Activated T-cell treated with anti-CD3 and anti-CD28 coated beads, Interleukin-2, amount 50 U/mL, for 4 hours (primary cell): ENCODE measurements at regions not wholly inside any gene's neighbourhood (a gene's known extent, or its start where the extent isn't known, plus 50 kb on each side); places are given as distances from the start of the nearest gene placed in this dataset.

Experiments
- ATAC-seq, 2 donors: fragments of 200-7000 bp; cut with Tn5 transposase; one replicate each; pipeline ENCODE4 v1.10.0; 2021
- DNase-seq: peaks from one replicate; pipeline ENCODE4 v3.0.0-alpha.2; 2020
- H3K27me3 Mint-ChIP-seq: one replicate; pipeline ENCODE4 v1.8.0; 2021; ENCODE audit warnings: low read depth, mixed read lengths
- H3K36me3 Mint-ChIP-seq: one replicate; pipeline ENCODE4 v1.8.0; 2022; ENCODE audit warnings: mixed read lengths; ENCODE audit not compliant: insufficient read depth
- H3K4me1 Mint-ChIP-seq: one replicate; pipeline ENCODE4 v1.8.0; 2021; ENCODE audit warnings: low read depth, mixed read lengths
- H3K4me3 Mint-ChIP-seq: one replicate; pipeline ENCODE4 v1.8.0; 2021; ENCODE audit warnings: mild to moderate bottlenecking, moderate library complexity, mixed read lengths
- H3K9me3 Mint-ChIP-seq: one replicate; pipeline ENCODE4 v1.8.0; 2021; ENCODE audit warnings: mixed read lengths

GRCh38 chr1:80917826-80918225 is 882.9 kb upstream of the ADGRL2 start:
- no peak for ATAC-seq
- Mint-ChIP-seq H3K36me3 (no peaks in the 10 kb centered on the region), H3K27me3 (no peaks in the 10 kb centered on the region), H3K4me1 (no peaks in the 10 kb centered on the region), H3K9me3 (peaks cover 12% of the 10 kb centered on the region), H3K4me3 (no peak overlapping the region)
- DNase-seq = no peak

- no peak overlapping the region for H3K4me3 Mint-ChIP-seq
- no peaks in the 10 kb centered on the region for H3K36me3 Mint-ChIP-seq
- H3K9me3 Mint-ChIP-seq = peaks cover 8% of the 10 kb centered on the region
Observed at GRCh38 chr1:80917225-80917624, 883.5 kb upstream of the ADGRL2 start.

GRCh38 chr1:80915491-80915890 is 885.2 kb upstream of the ADGRL2 start:
- Mint-ChIP-seq H3K27me3 (no peaks in the 10 kb centered on the region), H3K4me3 (no peak overlapping the region), H3K9me3 (peaks cover 9% of the 10 kb centered on the region), H3K4me1 (no peaks in the 10 kb centered on the region), H3K36me3 (no peaks in the 10 kb centered on the region)
- no peak for DNase-seq
- ATAC-seq = no peak

More at GRCh38 chr1:80917225-80917624, 883.5 kb upstream of the ADGRL2 start:
- no peak for DNase-seq
- no peak for ATAC-seq
- Mint-ChIP-seq H3K4me1 (no peaks in the 10 kb centered on the region), H3K27me3 (no peaks in the 10 kb centered on the region)

GRCh38 chr1:80910426-80910825 is 890.3 kb upstream of the ADGRL2 start:
- no peaks in the 10 kb centered on the region for H3K36me3 Mint-ChIP-seq
- no peak for DNase-seq
- H3K4me1 Mint-ChIP-seq = no peaks in the 10 kb centered on the region

GRCh38 chr1:80909172-80909784 is 891.5 kb upstream of the ADGRL2 start:
- ATAC-seq (no peak), DNase-seq (no peak)
- Mint-ChIP-seq H3K4me3 (no peak overlapping the region), H3K4me1 (no peaks in the 10 kb centered on the region), H3K36me3 (no peaks in the 10 kb centered on the region), H3K27me3 (no peaks in the 10 kb centered on the region), H3K9me3 (peaks cover 11% of the 10 kb centered on the region)

More at GRCh38 chr1:80910426-80910825, 890.3 kb upstream of the ADGRL2 start:
- Mint-ChIP-seq H3K4me3 (no peak overlapping the region), H3K27me3 (no peaks in the 10 kb centered on the region), H3K9me3 (peaks cover 12% of the 10 kb centered on the region)
- no peak for ATAC-seq

- H3K9me3 Mint-ChIP-seq = peaks cover 4% of the 10 kb centered on the region
- H3K27me3 Mint-ChIP-seq = no peaks in the 10 kb centered on the region
- DNase-seq = no peak
- H3K36me3 Mint-ChIP-seq = no peaks in the 10 kb centered on the region
- no peak overlapping the region for H3K4me3 Mint-ChIP-seq
- H3K4me1 Mint-ChIP-seq = no peaks in the 10 kb centered on the region
- ATAC-seq = no peak
Observed at GRCh38 chr1:80896781-80897356, 903.9 kb upstream of the ADGRL2 start.

- peaks cover 4% of the 10 kb centered on the region for H3K9me3 Mint-ChIP-seq
- no peaks in the 10 kb centered on the region for H3K36me3 Mint-ChIP-seq
- no peaks in the 10 kb centered on the region for H3K4me1 Mint-ChIP-seq
- H3K27me3 Mint-ChIP-seq = no peaks in the 10 kb centered on the region
- H3K4me3 Mint-ChIP-seq = no peak overlapping the region
- DNase-seq (no peak), ATAC-seq (no peak)
Observed at GRCh38 chr1:80894921-80895320, 905.8 kb upstream of the ADGRL2 start.

GRCh38 chr1:80893115-80893514 is 907.6 kb upstream of the ADGRL2 start:
- peaks cover 4% of the 10 kb centered on the region for H3K9me3 Mint-ChIP-seq
- no peaks in the 10 kb centered on the region for H3K4me1 Mint-ChIP-seq
- H3K4me3 Mint-ChIP-seq = no peak overlapping the region
- H3K27me3 Mint-ChIP-seq = no peaks in the 10 kb centered on the region
- no peaks in the 10 kb centered on the region for H3K36me3 Mint-ChIP-seq
- ATAC-seq (no peak), DNase-seq (no peak)

GRCh38 chr1:80892539-80892938 is 908.2 kb upstream of the ADGRL2 start:
- no peak for ATAC-seq
- Mint-ChIP-seq H3K4me1 (no peaks in the 10 kb centered on the region), H3K9me3 (peaks cover 4% of the 10 kb centered on the region), H3K4me3 (no peak overlapping the region), H3K27me3 (no peaks in the 10 kb centered on the region), H3K36me3 (no peaks in the 10 kb centered on the region)
- no peak for DNase-seq

- Mint-ChIP-seq H3K27me3 (no peaks in the 10 kb centered on the region), H3K4me3 (no peak overlapping the region), H3K9me3 (peaks cover 6% of the 10 kb centered on the region), H3K4me1 (no peaks in the 10 kb centered on the region), H3K36me3 (no peaks in the 10 kb centered on the region)
- ATAC-seq = no peak
- no peak for DNase-seq
Observed at GRCh38 chr1:80891871-80892270, 908.9 kb upstream of the ADGRL2 start.

GRCh38 chr1:80882553-80882952 is 918.2 kb upstream of the ADGRL2 start:
- no peaks in the 10 kb centered on the region for H3K4me1 Mint-ChIP-seq
- no peak for ATAC-seq
- no peak for DNase-seq
- H3K36me3 Mint-ChIP-seq = no peaks in the 10 kb centered on the region
- H3K4me3 Mint-ChIP-seq = no peak overlapping the region
- H3K27me3 Mint-ChIP-seq = no peaks in the 10 kb centered on the region
- H3K9me3 Mint-ChIP-seq = peaks cover 6% of the 10 kb centered on the region

- Mint-ChIP-seq H3K4me3 (no peak overlapping the region), H3K36me3 (no peaks in the 10 kb centered on the region), H3K9me3 (peaks cover 9% of the 10 kb centered on the region), H3K4me1 (no peaks in the 10 kb centered on the region), H3K27me3 (no peaks in the 10 kb centered on the region)
- DNase-seq = no peak
- ATAC-seq = no peak
Observed at GRCh38 chr1:80878343-80878742, 922.4 kb upstream of the ADGRL2 start.

GRCh38 chr1:80876035-80876434 is 924.7 kb upstream of the ADGRL2 start:
- H3K9me3 Mint-ChIP-seq = peaks cover 11% of the 10 kb centered on the region
- H3K36me3 Mint-ChIP-seq = no peaks in the 10 kb centered on the region
- H3K4me1 Mint-ChIP-seq = no peaks in the 10 kb centered on the region
- H3K27me3 Mint-ChIP-seq = no peaks in the 10 kb centered on the region
- DNase-seq (no peak), ATAC-seq (no peak)
- H3K4me3 Mint-ChIP-seq = no peak overlapping the region

GRCh38 chr1:80869299-80869698 is 931.4 kb upstream of the ADGRL2 start:
- H3K36me3 Mint-ChIP-seq = no peaks in the 10 kb centered on the region
- H3K4me1 Mint-ChIP-seq = no peaks in the 10 kb centered on the region
- H3K27me3 Mint-ChIP-seq = no peaks in the 10 kb centered on the region
- DNase-seq (no peak), ATAC-seq (no peak)
- no peak overlapping the region for H3K4me3 Mint-ChIP-seq
- H3K9me3 Mint-ChIP-seq = peaks cover 8% of the 10 kb centered on the region

GRCh38 chr1:80847904-80848303 is 952.8 kb upstream of the ADGRL2 start:
- no peak for DNase-seq

More at GRCh38 chr1:80847904-80848303, 952.8 kb upstream of the ADGRL2 start:
- Mint-ChIP-seq H3K36me3 (no peaks in the 10 kb centered on the region), H3K27me3 (no peaks in the 10 kb centered on the region), H3K9me3 (peaks cover 11% of the 10 kb centered on the region), H3K4me3 (no peak overlapping the region), H3K4me1 (no peaks in the 10 kb centered on the region)
- ATAC-seq = no peak
